ENCODE measurements at regions not wholly inside any gene's neighbourhood (a gene's known extent, or its start where the extent isn't known, plus 50 kb on each side); places are given as distances from the start of the nearest gene placed in this dataset.

- TF ChIP-seq CTCF (IDR thresholded peaks at IDR 0.05) (no peak), EP300 (IDR thresholded peaks at IDR 0.05) (no peak)
Observed at GRCh38 chr4:52372269-52372668, 286.8 kb downstream of the USP46 start.

All from suprapubic skin (tissue), 3 donors.